DND-41 (cell line): ENCODE measurements at regions not wholly inside any gene's neighbourhood (a gene's known extent, or its start where the extent isn't known, plus 50 kb on each side); places are given as distances from the start of the nearest gene placed in this dataset.

Source experiments
- EZH2 ChIP-seq: IDR thresholded peaks from 3 replicates; pipeline ENCODE4 v1.6.1; 2012; ENCODE audit warnings: borderline replicate concordance, low read depth, mild to moderate bottlenecking, moderate library complexity, low read length, inconsistent platforms; ENCODE audit not compliant: severe bottlenecking
- TF ChIP-seq, protein P1 (sequence below): IDR thresholded peaks from 2 replicates; pipeline ENCODE4 v1.5.1; 2012; ENCODE audit warnings: borderline replicate concordance, low read length, moderate library complexity, mild to moderate bottlenecking; ENCODE audit not compliant: poor library complexity, severe bottlenecking; ENCODE audit errors: extremely low read depth

GRCh38 chr5:52702877-52703276, 84.8 kb upstream of the ITGA1 start:
- TF ChIP-seq, protein P1, sequence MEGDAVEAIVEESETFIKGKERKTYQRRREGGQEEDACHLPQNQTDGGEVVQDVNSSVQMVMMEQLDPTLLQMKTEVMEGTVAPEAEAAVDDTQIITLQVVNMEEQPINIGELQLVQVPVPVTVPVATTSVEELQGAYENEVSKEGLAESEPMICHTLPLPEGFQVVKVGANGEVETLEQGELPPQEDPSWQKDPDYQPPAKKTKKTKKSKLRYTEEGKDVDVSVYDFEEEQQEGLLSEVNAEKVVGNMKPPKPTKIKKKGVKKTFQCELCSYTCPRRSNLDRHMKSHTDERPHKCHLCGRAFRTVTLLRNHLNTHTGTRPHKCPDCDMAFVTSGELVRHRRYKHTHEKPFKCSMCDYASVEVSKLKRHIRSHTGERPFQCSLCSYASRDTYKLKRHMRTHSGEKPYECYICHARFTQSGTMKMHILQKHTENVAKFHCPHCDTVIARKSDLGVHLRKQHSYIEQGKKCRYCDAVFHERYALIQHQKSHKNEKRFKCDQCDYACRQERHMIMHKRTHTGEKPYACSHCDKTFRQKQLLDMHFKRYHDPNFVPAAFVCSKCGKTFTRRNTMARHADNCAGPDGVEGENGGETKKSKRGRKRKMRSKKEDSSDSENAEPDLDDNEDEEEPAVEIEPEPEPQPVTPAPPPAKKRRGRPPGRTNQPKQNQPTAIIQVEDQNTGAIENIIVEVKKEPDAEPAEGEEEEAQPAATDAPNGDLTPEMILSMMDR = no peak
- TF ChIP-seq EZH2 = no peak
